HCT116 (cell line): ENCODE measurements at regions not wholly inside any gene's neighbourhood (a gene's known extent, or its start where the extent isn't known, plus 50 kb on each side); places are given as distances from the start of the nearest gene placed in this dataset.

ENCODE experiments used
- ATAC-seq: fragments of 200-7000 bp; cut with Tn5 transposase; 2 replicates; pipeline ENCODE4 v1.9.1; 2020; ENCODE audit warnings: mild to moderate bottlenecking, moderate library complexity
- BruUV-seq: library from RNA; stranded (reverse); fragments of 400-500 nt; replicated peaks from 2 replicates; lab custom pipeline; 2021; lab: Mats Ljungman, UMichigan
- CTCF ChIA-PET: fragments of 300-600 bp; sonication (Branson Sonifier 250); formaldehyde crosslinking; loops from one replicate; lab custom pipeline; 2021; ENCODE audit warnings: antibody characterized with exemption; lab: Charles Lee
- POLR2A ChIA-PET: fragments of 300-600, 350-600 bp; sonication (Branson Sonifier 250); formaldehyde crosslinking; loops from one replicate; lab custom pipeline; 2021; ENCODE audit warnings: antibody characterized with exemption; lab: Charles Lee
- RAD21 ChIA-PET, 2 experiments: fragments of 300-600 bp; sonication (Branson Sonifier 250); formaldehyde crosslinking; loops; one replicate each; lab custom pipeline; 2023; ENCODE audit warnings: low total read pairs in 2 of 2; ENCODE audit not compliant: uncharacterized antibody in 2 of 2, unreplicated experiment in 2 of 2, low non-redundant PET in 1 of 2; lab: Charles Lee
- DNase-seq: peaks from one replicate; pipeline ENCODE4 v3.0.0-alpha.2; 2010; ENCODE audit warnings: low read depth, low spot score
- H2AFZ ChIP-seq: fragments of 200-600 bp; shearing (Covaris generic), sonication (generic); 2 replicates; pipeline ENCODE4 v1.6.1; 2017; ENCODE audit warnings: low read depth, mixed run types, mixed read lengths, antibody characterized with exemption, low read length; ENCODE audit not compliant: poor library complexity, severe bottlenecking
- H3K27ac ChIP-seq: 2 replicates; pipeline ENCODE4 v1.5.1; 2012; ENCODE audit warnings: low read depth, low read length
- H3K27me3 ChIP-seq: fragments of 200-600 bp; sonication (generic); 2 replicates; pipeline ENCODE4 v1.6.1; 2016; ENCODE audit warnings: mixed run types, low read length, mixed read lengths; ENCODE audit not compliant: insufficient read depth
- H3K36me3 ChIP-seq, 2 experiments: fragments of 200-500 bp in 1 of 2; fragments of 200-600 bp in 1 of 2; sonication (Bioruptor generic) in 1 of 2; sonication (generic) in 1 of 2; 2 replicates each; pipeline versions ENCODE4 v1.5.1 to v1.6.1; 2014 to 2016; ENCODE audit warnings: low read length in 2 of 2, inconsistent platforms in 1 of 2, mixed read lengths in 1 of 2, mixed run types in 1 of 2; ENCODE audit not compliant: insufficient read depth in 2 of 2, control insufficient read depth in 1 of 2
- H3K4me1 ChIP-seq, 2 experiments: fragments of 200-600 bp in 1 of 2; sonication (generic) in 1 of 2; 2 replicates each; pipeline versions ENCODE4 v1.5.1 to v1.6.1; 2012 to 2017; ENCODE audit warnings: low read length in 2 of 2, inconsistent platforms in 1 of 2, mild to moderate bottlenecking in 1 of 2, mixed read lengths in 1 of 2, mixed run types in 1 of 2, moderate library complexity in 1 of 2; ENCODE audit not compliant: insufficient read depth in 2 of 2, control insufficient read depth in 1 of 2
- H3K4me2 ChIP-seq: fragments of 200-600 bp; sonication (generic); 2 replicates; pipeline ENCODE4 v1.6.1; 2017; ENCODE audit warnings: mixed run types, low read length, mixed read lengths
- H3K4me3 ChIP-seq, 2 experiments: fragments of 200-600 bp in 1 of 2; sonication (generic) in 1 of 2; replicated peaks in 1 of 2; 2 replicates each; pipeline ENCODE4 v1.5.1; 2011 to 2016; ENCODE audit warnings: low read length in 2 of 2, control low read depth in 1 of 2, low read depth in 1 of 2, mild to moderate bottlenecking in 1 of 2, mixed read lengths in 1 of 2, mixed run types in 1 of 2
- H3K79me2 ChIP-seq: fragments of 200-600 bp; sonication (generic); 2 replicates; pipeline ENCODE4 v1.6.1; 2017; ENCODE audit warnings: mild to moderate bottlenecking, mixed run types, low read length, moderate library complexity, mixed read lengths; ENCODE audit not compliant: insufficient read depth
- H3K9ac ChIP-seq: fragments of 200-600 bp; sonication (generic); 2 replicates; pipeline ENCODE4 v1.6.1; 2016; ENCODE audit warnings: low read length, mixed read lengths
- H3K9me2 ChIP-seq: fragments of 200-600 bp; sonication (generic), shearing (Covaris generic); 2 replicates; pipeline ENCODE4 v1.6.1; 2017; ENCODE audit warnings: mixed run types, mild to moderate bottlenecking, moderate library complexity; ENCODE audit not compliant: insufficient read depth
- H3K9me3 ChIP-seq, 2 experiments: fragments of 200-500 bp in 1 of 2; fragments of 200-600 bp in 1 of 2; sonication (Bioruptor generic) in 1 of 2; sonication (generic) in 1 of 2; 2 replicates each; pipeline ENCODE4 v1.6.1; 2014 to 2017; ENCODE audit warnings: low read length in 2 of 2, mixed read lengths in 2 of 2, inconsistent platforms in 1 of 2, low read depth in 1 of 2, mild to moderate bottlenecking in 1 of 2, mixed run types in 1 of 2, moderate library complexity in 1 of 2; ENCODE audit not compliant: control insufficient read depth in 1 of 2, insufficient read depth in 1 of 2
- H4K20me1 ChIP-seq: fragments of 200-600 bp; sonication (generic), shearing (Covaris generic); 2 replicates; pipeline ENCODE4 v1.6.1; 2017; ENCODE audit warnings: mixed run types, mild to moderate bottlenecking, moderate library complexity; ENCODE audit not compliant: insufficient read depth
- CBX3 ChIP-seq: IDR thresholded peaks from 2 replicates; pipeline ENCODE4 v1.6.1; 2012; ENCODE audit warnings: low read depth
- CEBPB ChIP-seq: IDR thresholded peaks from 2 replicates; pipeline ENCODE4 v1.6.1; 2012; ENCODE audit warnings: low read depth
- ELF1 ChIP-seq: IDR thresholded peaks from 2 replicates; pipeline ENCODE4 v1.6.1; 2012; ENCODE audit warnings: low read depth, borderline replicate concordance
- FOSL1 ChIP-seq: IDR thresholded peaks from 2 replicates; pipeline ENCODE4 v1.6.1; 2012; ENCODE audit warnings: low read depth
- RAD21 ChIP-seq: IDR thresholded peaks from 2 replicates; pipeline ENCODE4 v1.6.1; 2012; ENCODE audit warnings: low read depth, mild to moderate bottlenecking
- SP1 ChIP-seq: IDR thresholded peaks from 2 replicates; pipeline ENCODE4 v1.6.1; 2012; ENCODE audit warnings: low read depth
- SRF ChIP-seq: IDR thresholded peaks from 2 replicates; pipeline ENCODE4 v1.6.1; 2012; ENCODE audit warnings: low read depth
- intact Hi-C: fragments of 100-400 bp; cut with micrococcal nuclease; formaldehyde crosslinking; loops from 2 replicates; pipeline ENCODE4 v1.10.0; 2022
- TF ChIP-seq, protein P1 (sequence below): IDR thresholded peaks from 2 replicates; pipeline ENCODE4 v1.6.1; 2012; ENCODE audit warnings: low read depth
- TF ChIP-seq, protein P2 (sequence below): IDR thresholded peaks from 2 replicates; pipeline ENCODE4 v1.6.1; 2012
- TF ChIP-seq, protein P3 (sequence below): IDR thresholded peaks from 2 replicates; pipeline ENCODE4 v1.6.1; 2011; ENCODE audit warnings: mild to moderate bottlenecking, low read length, moderate library complexity; ENCODE audit not compliant: insufficient replicate concordance; ENCODE audit errors: extremely low read depth

DNA sequence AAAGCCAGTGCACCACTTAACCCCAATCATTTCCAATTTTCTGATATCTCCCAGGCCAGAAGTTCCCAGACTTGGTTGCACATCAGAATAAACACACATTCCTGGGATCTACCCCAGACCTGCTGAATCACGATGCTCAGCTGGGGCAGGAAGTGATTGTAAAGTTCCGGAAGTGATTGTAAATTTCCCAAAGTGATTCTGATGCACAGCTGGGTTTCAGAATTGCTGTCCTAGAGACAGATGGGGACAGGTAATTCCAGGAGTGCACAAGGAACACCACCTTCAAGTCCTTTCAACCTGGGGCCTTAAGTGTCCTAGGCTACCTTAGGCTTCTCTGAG is 104.2 kb upstream of the EEPD1 start:
- H3K36me3 ChIP-seq, result no peaks in the 10 kb centered on the region
- no peak for DNase-seq
- H3K9me3 ChIP-seq, result no peaks in the 10 kb centered on the region
- H3K4me3 ChIP-seq, result no peak overlapping the region
- TF ChIP-seq, protein P1, sequence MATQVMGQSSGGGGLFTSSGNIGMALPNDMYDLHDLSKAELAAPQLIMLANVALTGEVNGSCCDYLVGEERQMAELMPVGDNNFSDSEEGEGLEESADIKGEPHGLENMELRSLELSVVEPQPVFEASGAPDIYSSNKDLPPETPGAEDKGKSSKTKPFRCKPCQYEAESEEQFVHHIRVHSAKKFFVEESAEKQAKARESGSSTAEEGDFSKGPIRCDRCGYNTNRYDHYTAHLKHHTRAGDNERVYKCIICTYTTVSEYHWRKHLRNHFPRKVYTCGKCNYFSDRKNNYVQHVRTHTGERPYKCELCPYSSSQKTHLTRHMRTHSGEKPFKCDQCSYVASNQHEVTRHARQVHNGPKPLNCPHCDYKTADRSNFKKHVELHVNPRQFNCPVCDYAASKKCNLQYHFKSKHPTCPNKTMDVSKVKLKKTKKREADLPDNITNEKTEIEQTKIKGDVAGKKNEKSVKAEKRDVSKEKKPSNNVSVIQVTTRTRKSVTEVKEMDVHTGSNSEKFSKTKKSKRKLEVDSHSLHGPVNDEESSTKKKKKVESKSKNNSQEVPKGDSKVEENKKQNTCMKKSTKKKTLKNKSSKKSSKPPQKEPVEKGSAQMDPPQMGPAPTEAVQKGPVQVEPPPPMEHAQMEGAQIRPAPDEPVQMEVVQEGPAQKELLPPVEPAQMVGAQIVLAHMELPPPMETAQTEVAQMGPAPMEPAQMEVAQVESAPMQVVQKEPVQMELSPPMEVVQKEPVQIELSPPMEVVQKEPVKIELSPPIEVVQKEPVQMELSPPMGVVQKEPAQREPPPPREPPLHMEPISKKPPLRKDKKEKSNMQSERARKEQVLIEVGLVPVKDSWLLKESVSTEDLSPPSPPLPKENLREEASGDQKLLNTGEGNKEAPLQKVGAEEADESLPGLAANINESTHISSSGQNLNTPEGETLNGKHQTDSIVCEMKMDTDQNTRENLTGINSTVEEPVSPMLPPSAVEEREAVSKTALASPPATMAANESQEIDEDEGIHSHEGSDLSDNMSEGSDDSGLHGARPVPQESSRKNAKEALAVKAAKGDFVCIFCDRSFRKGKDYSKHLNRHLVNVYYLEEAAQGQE, result no peak
- TF ChIP-seq CEBPB (no peak), FOSL1 (no peak), SRF (no peak), SP1 (no peak), CBX3 (no peak), RAD21 (no peak), ELF1 (no peak)
- TF ChIP-seq, protein P2, sequence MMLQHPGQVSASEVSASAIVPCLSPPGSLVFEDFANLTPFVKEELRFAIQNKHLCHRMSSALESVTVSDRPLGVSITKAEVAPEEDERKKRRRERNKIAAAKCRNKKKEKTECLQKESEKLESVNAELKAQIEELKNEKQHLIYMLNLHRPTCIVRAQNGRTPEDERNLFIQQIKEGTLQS, result no peak
- TF ChIP-seq, protein P3, sequence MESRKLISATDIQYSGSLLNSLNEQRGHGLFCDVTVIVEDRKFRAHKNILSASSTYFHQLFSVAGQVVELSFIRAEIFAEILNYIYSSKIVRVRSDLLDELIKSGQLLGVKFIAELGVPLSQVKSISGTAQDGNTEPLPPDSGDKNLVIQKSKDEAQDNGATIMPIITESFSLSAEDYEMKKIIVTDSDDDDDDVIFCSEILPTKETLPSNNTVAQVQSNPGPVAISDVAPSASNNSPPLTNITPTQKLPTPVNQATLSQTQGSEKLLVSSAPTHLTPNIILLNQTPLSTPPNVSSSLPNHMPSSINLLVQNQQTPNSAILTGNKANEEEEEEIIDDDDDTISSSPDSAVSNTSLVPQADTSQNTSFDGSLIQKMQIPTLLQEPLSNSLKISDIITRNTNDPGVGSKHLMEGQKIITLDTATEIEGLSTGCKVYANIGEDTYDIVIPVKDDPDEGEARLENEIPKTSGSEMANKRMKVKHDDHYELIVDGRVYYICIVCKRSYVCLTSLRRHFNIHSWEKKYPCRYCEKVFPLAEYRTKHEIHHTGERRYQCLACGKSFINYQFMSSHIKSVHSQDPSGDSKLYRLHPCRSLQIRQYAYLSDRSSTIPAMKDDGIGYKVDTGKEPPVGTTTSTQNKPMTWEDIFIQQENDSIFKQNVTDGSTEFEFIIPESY, result no peak
- TF ChIP-seq, all 23 proteins: peak for 0
- no peak overlapping the region for H3K4me2 ChIP-seq
- H3K27ac ChIP-seq, result no peak overlapping the region
- ChIA-PET RAD21 (no interaction called here), POLR2A (no interaction called here), CTCF (no interaction called here)
- intact Hi-C loops, result no loop called here
- H3K79me2 ChIP-seq, result no peaks in the 10 kb centered on the region
- H2AFZ ChIP-seq, result no peak overlapping the region
- H3K9me2 ChIP-seq, result 0 out of 2 replicates have a peak, but pooled peaks cover 2% of the 10 kb centered on the region
- no peaks in the 10 kb centered on the region for H4K20me1 ChIP-seq
- no peak for ATAC-seq
- no peaks in the 10 kb centered on the region for H3K27me3 ChIP-seq
- no peaks in the 10 kb centered on the region for H3K4me1 ChIP-seq
- no TSS peak for BruUV-seq
- no peak overlapping the region for H3K9ac ChIP-seq
